Stimulated activated CD4-positive, alpha-beta T cell treated with anti-CD3 and anti-CD28 coated beads, Interleukin-15, amount 100 ng/mL, for 24 hours (primary cell): ENCODE measurements at regions not wholly inside any gene's neighbourhood (a gene's known extent, or its start where the extent isn't known, plus 50 kb on each side); places are given as distances from the start of the nearest gene placed in this dataset.
"Not testable (repeated sequence)": the region's sequence is repeated elsewhere in the genome, so short reads cannot be mapped to it uniquely, and the experiment has no call there.

Experiments used
- DNase-seq: peaks from one replicate; pipeline ENCODE4 v3.0.0-alpha.2; 2020

GRCh38 chr4:189810318-189811181 is 130.1 kb upstream of the FRG1 start:
- DNase-seq = not testable (repeated sequence)

- DNase-seq = no peak
These were observed 125.1 kb upstream of the FRG1 start for GRCh38 chr4:189815404-189816192.

DNA sequence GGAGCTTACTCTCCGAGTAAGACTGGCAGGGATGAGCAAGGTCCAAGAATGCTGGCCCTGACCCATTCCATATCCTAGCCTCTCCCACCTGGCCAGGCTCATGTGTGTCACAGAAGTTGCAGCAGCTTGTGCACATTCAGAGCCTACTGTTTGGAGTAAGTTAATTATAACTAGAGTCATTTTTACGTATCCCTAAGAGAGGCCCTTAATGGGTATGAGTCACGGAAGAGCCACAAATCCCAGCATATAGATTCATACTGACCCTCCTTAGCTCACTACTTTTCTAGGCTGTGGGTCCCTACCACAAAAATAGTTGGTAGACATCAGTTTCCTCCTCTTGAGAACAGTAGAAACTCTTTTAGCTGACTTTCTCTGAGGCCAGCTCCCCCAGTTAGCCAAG is 118.3 kb upstream of the FRG1 start:
- no peak for DNase-seq

GRCh38 chr4:189823591-189823990 is 117.1 kb upstream of the FRG1 start:
- no peak for DNase-seq

- no peak for DNase-seq
These were observed 115.2 kb upstream of the FRG1 start for GRCh38 chr4:189825466-189825865.

- no peak for DNase-seq
These were observed 114.0 kb upstream of the FRG1 start for GRCh38 chr4:189826657-189827056.

- no peak for DNase-seq
These were observed 112.5 kb upstream of the FRG1 start for GRCh38 chr4:189828081-189828697.

DNA sequence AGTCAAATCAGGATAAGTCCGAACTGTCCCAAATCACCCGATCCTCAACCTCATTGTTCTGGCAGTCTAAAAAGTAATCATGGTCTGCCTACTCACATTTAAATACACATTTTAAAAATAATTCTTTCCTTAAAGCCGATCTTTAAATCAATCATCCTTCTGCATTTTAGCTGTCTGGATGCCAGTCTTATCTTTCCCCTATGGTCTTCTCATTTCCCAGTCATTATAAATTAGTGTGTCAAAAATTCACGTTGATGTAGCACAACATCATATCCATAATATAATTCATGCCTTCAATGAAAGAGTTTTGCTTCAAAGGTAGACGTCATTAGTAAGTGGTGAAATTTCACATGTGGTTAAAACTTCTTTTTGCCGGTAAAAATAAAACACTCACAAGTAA is 108.1 kb upstream of the FRG1 start:
- DNase-seq = no peak

GRCh38 chr4:189834616-189835015 is 106.1 kb upstream of the FRG1 start:
- DNase-seq = no peak

DNA sequence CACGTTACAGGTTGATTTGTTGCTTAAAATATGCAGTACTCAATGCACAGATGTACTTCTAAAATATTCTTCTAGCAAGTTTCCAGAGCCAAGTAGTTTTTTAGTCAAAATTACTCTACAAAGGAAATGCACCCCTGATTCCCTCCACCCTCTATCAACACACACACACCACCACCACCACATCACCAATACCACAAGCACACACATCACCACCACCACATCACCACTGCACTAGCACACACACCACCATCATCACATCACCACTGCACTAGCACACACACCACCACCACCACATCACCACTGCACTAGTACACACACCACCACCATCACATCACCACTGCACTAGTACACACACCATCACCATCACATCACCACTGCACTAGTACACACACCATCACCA is 105.2 kb upstream of the FRG1 start:
- no peak for DNase-seq

- DNase-seq = no peak
These were observed 103.2 kb upstream of the FRG1 start for GRCh38 chr4:189837471-189837870.

DNA sequence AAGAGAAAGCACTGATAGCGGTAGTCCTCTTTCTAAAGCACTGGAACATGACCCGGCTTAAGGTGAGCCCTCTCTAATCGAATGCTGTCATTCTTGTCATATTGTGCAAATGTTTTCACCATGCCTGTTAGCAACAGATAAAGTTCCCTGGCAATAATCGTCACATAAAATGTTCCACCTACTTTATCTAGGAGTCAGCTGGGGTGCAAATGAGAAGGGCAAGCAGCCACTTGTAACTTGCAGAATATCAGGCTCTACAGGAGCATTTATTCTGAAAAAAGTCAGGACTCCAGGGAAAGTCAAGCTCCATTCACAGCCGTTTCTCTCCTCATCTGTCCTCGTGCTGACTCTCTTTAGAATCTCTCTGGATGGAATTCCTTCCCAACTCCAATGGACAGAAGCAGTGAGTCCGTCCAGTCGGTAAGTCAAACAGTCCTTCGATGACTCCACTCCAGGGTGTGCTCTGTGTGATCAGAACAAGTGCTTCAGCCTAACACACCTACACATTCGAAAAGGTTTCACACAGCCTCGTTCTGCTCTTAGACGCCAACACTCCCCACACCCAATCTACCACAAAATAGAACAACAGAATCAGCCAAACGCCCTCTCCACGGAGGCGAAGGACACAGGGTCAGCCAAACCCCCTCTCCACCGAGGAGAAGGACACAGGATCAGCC is 101.7 kb upstream of the FRG1 start:
- no peak for DNase-seq

- no peak for DNase-seq
These were observed 100.3 kb upstream of the FRG1 start for GRCh38 chr4:189840356-189840755.

- DNase-seq = no peak
These were observed 97.2 kb upstream of the FRG1 start for GRCh38 chr4:189843413-189844009.

DNA sequence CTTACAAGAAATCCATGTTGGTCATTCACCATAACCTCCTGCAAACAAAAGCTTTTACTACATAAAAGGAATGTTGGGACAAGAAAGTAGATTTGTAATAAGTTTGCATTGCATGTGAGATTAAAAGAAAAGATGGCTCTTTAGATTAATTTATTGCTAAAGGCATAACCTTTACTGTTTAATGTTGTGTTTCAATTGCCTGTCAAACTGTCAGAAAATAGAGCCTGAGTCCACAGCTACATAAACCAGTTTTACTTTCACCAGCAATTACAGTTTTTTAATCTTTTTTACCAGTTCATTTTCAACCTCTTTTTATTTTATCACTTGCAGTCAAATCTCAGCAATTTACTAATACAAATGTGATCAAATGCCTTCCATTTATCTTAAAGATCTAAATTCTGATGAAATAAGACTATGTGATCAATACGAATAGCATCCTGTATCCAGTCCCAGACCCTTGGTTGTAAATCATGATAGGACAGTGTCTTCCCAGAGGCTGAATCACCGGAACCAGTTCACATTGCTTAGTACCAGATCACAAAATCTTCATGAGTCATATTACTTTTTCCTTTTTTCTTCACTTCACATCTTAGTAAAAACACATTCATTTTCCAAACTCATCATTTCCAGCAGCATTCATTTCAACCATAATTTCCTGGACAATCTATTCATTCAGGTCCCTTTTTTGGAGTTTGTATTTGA is 95.4 kb upstream of the FRG1 start:
- no peak for DNase-seq

- DNase-seq = not testable (repeated sequence)
These were observed 94.6 kb upstream of the FRG1 start for GRCh38 chr4:189846094-189846493.

- DNase-seq = not testable (repeated sequence)
These were observed 94.1 kb upstream of the FRG1 start for GRCh38 chr4:189846608-189847007.

DNA sequence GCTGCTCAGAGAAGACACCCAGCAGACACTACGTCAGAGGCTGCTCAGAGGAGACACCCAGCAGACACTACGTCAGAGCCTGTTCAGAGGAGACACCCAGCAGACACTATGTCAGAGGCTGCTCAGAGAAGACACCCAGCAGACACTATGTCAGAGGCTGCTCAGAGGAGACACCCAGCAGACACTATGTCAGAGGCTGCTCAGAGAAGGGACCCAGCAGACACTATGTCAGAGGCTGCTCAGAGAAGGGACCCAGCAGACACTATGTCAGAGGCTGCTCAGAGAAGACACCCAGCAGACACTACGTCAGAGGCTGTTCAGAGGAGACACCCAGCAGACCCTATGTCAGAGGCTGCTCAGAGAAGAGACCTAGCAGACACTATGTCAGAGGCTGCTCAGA is 92.0 kb upstream of the FRG1 start:
- not testable (repeated sequence) for DNase-seq

- no peak for DNase-seq
These were observed 90.3 kb upstream of the FRG1 start for GRCh38 chr4:189850239-189850856.

GRCh38 chr4:189858435-189858834 is 82.2 kb upstream of the FRG1 start:
- no peak for DNase-seq

DNA sequence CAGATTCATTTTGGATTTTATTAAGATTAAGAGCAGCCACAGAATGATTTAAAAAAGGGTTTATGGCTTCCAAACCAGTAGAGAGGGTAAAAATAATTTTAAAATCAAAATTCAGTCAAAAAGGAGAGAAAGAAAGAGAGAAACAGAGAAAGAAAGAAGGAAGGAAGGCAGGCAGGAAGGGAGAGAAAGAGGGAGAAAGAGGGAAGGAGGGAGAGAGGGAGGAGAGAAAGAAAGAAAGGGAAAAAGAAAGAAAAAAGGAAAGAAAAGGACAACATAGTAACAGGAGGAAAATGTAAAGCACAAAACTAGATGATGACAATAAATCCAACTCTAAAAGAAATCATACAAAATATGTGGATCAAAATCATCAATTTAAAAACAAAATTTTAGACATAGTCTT is 79.6 kb upstream of the FRG1 start:
- no peak for DNase-seq

GRCh38 chr4:189869236-189869635 is 71.4 kb upstream of the FRG1 start:
- no peak for DNase-seq
